SK-N-SH treated with all-trans-retinoic acid at 6 μM for 48 hours (cell line): ENCODE measurements at regions not wholly inside any gene's neighbourhood (a gene's known extent, or its start where the extent isn't known, plus 50 kb on each side); places are given as distances from the start of the nearest gene placed in this dataset.

Experiments
- ISL1 ChIP-seq: fragments of 250-450 bp; sonication (Bioruptor Pico); IDR thresholded peaks from 2 replicates; pipeline ENCODE4 v2.1.2; 2022; ENCODE audit warnings: mild to moderate bottlenecking, moderate library complexity
- PATZ1 ChIP-seq: fragments of 250-450 bp; sonication (Bioruptor Pico); IDR thresholded peaks from 2 replicates; pipeline ENCODE4 v1.8.0; 2020; ENCODE audit warnings: mild to moderate bottlenecking, moderate library complexity, borderline replicate concordance
- TCF4 ChIP-seq: fragments of 250-450 bp; sonication (Bioruptor Pico); IDR thresholded peaks from 2 replicates; pipeline ENCODE4 v1.8.0; 2021; ENCODE audit warnings: mild to moderate bottlenecking, moderate library complexity, borderline replicate concordance
- ZNF8 ChIP-seq: fragments of 450-650 bp; formaldehyde crosslinking; IDR thresholded peaks from 2 replicates; pipeline ENCODE4 v1.5.0; 2020; ENCODE audit warnings: mild to moderate bottlenecking, moderate library complexity

- TF ChIP-seq ZNF8 (CRISPR knock-in tag): no peak
- TF ChIP-seq PATZ1: no peak
- no peak for TF ChIP-seq TCF4 (CRISPR knock-in tag)
- no peak for TF ChIP-seq ISL1 (CRISPR knock-in tag)
Observed at GRCh38 chr10:118246332-118247295, 95.5 kb downstream of the FAM204A start.
